GM19239 (cell line): ENCODE measurements at regions not wholly inside any gene's neighbourhood (a gene's known extent, or its start where the extent isn't known, plus 50 kb on each side); places are given as distances from the start of the nearest gene placed in this dataset.

ENCODE experiments used
- DNase-seq: peaks from one replicate; pipeline ENCODE4 v3.0.0; 2011; ENCODE audit warnings: low spot score; ENCODE audit not compliant: insufficient read length
- FAIRE-seq: peaks from 2 replicates; lab custom pipeline; 2011; peaks lifted over from hg19 to GRCh38; lab: Jason Lieb, UNC

DNA sequence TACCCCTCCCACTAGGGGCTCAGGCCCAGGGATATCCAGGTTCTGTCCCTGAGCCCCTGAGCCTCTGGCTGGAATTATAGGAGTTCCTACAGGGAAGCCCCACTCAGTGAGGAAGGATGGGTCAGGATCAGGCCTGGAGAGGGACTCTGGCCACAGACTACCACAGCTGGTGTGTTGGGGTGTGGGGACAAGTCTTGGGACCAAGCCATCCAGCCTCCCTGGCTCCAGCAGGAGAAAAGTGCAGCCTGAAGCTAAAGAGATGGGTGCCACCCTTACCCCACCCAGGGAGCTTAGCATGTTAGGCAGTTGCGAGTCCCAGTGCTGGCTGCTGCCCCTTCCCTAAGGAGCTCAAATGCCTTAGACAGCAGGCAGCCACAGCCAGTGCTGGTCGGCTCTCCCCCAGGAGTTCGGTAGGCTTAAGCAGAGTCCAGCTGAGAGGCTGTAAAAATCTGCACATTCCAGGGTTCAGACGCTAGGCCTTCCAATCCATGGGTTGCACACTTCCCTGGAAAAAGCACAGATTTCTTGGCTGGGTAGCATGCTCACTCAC lies 96.2 kb upstream of the CYYR1 start:
- FAIRE-seq = no peak
- no peak for DNase-seq

DNA sequence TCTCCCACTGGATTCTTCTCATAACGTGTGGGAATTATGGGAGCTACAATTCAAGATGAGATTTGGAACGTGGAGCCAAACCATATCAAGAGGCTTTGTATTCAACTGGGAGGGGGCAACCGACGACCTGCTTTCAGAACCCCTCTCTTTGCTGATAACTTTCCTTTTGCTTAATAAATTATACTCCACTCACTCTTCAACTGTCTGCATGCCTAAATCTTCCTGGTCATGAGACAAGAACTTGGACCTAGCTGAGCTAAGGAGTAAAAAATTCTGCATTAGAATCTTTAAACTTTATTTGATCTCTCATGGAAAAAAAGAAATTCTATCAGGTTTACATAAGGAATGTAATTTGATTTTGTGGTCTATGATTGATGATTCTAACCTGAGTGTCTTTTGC lies 86.7 kb upstream of the CYYR1 start:
- no peak for DNase-seq
- no peak for FAIRE-seq

DNA sequence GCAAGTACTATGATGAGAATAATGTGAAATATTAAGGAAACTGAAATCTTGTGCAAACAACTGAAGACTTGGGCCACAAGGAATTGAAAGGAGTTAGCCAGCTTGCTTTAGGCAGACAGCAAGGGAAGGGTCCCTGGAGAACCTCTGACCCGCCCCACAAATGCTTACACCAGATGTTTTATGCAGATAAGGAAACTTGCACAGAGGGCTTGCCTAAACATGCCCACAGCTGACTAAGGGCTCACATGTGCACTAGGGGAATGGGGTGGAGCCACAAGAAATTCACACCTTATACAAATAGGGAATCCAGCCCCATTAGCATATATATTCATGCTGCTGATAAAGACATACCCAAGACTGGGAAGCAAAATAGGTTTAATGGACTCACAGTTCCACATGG lies 86.1 kb upstream of the CYYR1 start:
- no peak for FAIRE-seq
- DNase-seq = no peak

DNA sequence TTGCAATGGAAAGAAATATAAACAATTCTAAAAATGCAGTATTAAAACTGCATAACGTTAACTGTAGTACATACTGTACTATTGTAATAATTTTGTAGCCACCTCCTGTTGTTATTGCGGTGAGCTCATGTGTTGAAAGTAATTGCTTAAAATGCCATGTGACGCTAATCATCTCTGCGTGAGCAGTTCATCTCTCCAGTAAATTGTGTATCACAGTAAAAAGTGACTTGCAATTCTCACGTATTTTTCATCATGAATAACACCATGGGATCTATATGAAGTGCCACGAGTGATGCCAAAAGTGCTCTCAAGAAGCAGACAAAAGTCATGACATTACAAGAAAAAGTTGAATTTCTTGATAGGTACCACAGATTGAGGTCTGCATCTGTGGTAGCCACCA lies 82.4 kb upstream of the CYYR1 start:
- no peak for DNase-seq
- no peak for FAIRE-seq

DNA sequence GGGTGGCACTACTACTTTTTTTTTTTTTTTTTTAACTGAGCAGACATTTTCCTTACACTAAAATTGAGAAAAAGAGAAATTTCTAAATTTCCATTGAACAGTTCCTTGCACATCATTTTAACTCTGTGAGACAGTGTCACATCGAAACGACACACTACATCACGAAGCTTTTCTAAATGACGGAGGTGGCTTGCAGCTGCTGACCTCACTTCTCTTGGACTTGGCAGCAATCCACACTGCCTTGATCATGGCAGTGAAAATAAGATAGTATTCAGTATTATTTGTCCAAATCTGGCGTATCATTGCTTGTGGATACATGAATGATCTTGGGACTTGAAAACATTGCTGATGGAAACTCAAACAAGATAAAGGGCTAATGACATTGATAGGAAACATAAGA lies 80.3 kb upstream of the CYYR1 start:
- DNase-seq (no peak), FAIRE-seq (no peak)

DNA sequence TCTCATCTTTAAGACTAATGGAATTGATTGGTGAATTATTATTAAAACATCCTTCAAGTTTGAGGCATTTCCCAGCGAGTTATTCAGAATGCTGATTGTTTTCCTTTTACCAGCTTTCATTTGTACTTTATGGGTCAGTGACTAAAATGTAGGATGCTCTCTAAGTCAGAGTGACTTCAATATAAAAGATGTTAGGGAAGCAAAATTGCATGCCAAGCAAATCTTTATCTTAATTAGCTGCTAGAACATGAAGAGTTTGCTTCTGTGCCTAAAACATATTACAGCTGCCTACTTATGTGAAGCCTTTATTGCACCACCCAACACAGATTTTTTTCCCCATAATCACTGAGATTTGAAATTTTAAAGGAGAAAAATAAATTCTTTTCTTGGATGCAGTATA lies 79.8 kb upstream of the CYYR1 start:
- FAIRE-seq = no peak
- DNase-seq = no peak

DNA sequence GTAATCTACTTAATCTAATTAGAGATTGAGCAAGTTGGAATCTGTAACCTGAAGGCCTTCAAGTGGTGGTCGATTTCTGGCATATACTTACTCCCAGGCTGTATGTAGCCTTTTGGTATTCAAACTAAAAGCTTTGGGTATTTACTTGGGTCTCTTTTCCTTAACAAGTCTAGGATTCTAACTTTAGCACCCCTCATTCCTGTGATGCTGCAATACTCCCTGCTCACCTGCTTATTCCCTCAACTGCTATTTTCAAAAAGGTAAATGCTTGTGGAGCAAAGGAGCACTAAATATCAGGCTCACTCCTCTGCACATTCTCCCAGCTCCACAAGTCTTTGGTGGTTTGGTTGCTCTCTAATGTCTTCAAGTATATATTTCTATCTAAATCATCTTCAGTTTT lies 68.0 kb upstream of the CYYR1 start:
- no peak for FAIRE-seq
- DNase-seq = no peak

DNA sequence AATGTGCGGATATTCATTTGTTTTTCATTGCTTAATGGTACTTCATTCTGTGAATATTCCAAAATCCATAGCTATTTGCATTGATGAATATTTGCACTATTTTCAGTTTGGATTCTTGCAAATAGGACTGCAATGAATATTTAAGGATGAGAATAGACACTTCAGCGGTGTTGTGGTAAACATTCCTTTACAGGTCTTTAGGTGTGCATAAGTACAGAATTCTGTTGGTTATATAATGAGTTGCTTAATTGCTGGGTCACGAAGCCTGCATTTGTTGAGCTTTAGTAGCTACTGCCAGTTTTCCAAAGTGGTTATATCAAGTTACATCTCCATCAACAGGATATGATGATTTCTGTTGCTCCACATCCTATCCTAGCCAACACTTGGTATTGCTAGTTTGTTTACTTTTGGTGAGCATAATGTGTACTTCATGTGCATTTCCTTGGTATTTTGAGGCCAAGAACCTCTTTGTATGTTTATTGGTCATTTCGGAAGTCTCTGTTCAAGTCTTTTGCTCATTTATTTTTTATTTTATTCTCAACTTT lies 64.2 kb upstream of the CYYR1 start:
- FAIRE-seq (no peak), DNase-seq (no peak)

DNA sequence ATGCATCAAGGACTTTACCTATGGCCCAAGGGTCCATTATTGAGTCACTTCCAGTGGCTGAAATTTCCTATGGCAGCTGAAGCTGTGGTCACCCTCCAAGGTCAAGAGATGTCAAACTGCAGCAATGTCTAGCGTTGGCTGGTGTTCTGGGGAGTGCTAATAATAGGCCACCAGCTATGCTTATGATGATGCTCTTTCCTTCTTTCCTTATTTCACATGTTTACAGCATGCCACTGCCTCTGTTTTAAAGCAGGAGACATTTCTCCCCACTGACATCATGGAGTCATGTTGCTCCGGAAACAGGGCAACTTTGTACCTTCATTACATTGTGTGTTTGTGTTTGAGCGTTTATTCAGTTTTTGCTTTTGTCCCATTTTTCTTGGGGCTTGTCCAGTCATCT lies 62.6 kb upstream of the CYYR1 start:
- FAIRE-seq (no peak), DNase-seq (no peak)

DNA sequence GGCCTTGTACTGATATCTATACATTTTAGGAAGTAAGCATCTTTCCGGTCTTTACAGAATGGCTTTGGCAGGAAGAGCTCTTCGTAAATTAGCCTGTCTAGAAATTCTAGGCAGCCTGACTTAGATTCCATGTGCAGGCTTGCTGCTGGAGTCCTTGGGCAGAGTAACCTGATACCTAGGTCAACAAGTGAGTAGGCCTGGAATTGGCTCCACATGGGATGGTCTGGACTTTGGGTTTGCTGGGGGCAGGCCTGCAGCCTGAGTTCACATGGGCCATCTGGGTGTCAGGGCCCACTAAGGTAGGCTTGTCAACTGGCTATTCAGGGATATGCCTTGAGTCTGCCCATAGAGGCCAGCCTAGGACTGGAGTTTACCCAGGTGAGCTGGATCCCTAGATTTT lies 59.6 kb upstream of the CYYR1 start:
- DNase-seq (no peak), FAIRE-seq (no peak)

DNA sequence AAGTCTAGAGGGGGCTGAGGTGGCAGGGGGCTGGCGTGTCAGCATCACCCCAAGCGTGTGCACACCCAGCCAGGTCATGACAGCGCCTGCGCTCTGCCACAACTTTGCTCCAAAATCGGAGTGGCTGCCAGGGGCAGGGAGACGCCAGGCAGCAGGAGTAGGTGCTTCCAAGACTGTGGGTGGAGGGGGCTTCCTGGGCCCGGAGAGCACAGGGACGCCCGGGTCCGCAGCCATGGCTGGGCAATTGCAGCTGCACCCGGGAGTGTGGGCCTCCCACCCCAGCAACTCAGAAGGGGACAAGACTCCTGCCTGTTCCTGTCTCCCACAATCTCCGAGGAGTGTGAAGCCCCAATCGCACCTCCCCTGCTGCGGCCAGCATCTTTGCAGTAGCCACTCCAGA lies 53.1 kb upstream of the CYYR1 start:
- FAIRE-seq = no peak
- no peak for DNase-seq

DNA sequence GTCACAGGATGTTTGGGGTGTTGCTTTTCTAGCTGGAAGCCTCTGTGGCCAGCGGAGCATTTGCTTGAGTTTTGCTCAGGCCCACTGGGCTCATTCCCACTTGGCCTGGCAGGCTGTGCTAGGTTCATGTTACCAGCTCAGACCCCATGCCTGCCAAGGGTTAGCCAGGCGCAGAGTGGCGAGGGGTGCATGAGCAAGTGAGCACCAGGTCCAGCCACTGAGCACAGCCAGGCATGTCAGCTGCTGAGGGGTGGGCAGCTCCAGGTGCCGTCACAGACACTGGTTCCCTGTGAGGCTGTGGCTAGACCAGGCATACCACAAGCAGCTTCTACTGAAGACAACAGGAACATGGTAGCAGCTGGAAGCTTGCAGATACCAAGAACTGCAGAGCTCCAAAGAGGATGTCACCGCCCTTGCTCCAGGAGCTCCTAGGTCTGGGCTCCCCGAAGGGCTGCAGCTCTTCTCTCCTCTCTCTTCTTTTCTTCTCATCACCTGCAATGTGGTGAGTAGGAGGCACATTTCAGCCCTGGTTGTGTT lies 52.0 kb upstream of the CYYR1 start:
- FAIRE-seq (no peak), DNase-seq (no peak)
